ENCODE measurements at regions not wholly inside any gene's neighbourhood (a gene's known extent, or its start where the extent isn't known, plus 50 kb on each side); places are given as distances from the start of the nearest gene placed in this dataset.
"Not testable (repeated sequence)": the region's sequence is repeated elsewhere in the genome, so short reads cannot be mapped to it uniquely, and the experiment has no call there.

DNA sequence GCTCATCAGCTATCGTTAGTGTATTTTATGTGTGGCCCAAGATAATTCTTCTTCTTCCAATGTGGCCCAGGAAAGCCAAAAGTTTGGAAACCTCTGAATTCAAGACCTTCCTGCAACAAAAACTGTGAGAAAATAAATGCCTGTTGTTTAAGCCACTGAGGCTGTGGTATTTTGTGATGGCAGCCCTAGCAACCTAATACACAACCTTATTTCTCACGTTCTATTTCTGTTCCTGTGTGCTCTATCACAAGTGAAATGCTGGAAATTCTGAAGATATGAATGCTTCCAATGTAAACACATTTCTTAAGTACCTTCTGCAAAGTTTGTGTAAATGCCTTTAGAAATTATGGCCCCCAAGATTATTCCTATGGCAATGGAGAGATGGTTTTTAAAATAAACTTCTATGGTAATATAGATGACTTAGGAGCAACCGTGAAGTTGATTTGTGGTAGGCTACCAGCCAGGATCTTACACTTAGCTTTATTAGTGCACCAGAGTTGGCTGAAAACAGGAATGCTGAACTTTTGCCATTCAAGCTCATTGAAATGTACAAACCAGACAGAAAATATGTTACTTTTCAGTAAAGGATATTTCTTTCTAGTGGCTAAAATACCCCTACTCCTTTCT lies 148.0 kb downstream of the USP46 start:
- no peak for DNase-seq (ENCODE audit: low read depth in 2 of 2)

DNA sequence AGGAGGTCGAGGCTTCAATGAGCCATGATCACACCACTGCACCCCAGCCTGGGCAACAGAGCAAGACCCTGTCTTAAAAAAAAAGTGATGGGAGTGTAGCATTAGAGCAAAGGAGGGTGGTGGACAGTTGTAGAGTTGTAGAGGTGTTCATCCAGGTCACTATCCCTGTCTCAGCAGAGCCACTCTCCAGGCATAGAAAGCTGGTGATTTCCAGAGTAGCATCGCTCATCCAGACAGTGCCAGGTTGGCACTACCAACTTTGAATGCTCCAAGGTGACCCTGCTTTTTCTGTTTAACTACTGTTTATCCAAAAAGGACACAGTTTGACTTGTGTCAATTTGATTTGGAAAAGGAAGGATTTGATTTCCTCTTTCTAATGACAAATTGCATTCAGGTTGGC lies 147.3 kb downstream of the USP46 start:
- no peak for DNase-seq (ENCODE audit: low read depth in 2 of 2)

DNA sequence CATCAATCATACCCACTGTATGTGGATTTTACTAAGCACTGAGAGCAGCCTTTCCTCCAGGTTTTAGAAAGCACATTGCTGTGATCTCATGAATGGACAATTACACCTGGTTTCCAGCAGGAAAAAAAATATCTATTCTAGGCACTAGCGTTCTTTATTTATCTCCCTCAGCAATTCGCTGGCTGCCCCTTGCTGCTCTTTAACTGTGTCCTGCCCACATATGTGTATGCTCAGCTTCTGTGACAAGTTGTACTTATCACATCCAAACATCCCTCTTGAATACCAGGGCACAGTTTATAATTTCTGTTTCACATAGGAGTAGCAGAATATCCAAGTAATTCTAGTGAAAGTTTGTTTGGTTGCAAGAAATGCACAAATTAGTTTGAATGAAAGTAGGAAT lies 146.8 kb downstream of the USP46 start:
- DNase-seq (ENCODE audit: low read depth in 2 of 2), result no peak

DNA sequence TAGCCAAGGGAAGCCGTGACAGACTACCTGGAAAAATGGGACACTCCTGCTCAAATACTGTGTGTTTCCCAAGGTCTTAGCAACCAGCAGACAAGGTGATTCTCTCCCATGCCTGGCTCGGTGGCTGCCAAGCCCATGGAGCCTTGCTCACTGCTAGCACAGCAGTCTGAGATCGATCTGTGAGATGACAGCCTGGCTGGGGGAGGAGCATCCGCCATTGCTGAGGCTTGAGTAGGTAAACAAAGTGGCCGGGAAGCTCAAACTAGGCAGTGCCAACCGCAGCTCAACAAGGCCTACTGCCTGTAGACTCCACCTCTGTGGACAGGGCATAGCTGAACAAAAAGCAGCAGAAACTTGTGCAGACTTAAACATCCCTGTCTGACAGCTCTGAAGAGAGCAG lies 137.0 kb downstream of the USP46 start:
- not testable (repeated sequence) for DNase-seq (ENCODE audit: low read depth in 2 of 2)

DNA sequence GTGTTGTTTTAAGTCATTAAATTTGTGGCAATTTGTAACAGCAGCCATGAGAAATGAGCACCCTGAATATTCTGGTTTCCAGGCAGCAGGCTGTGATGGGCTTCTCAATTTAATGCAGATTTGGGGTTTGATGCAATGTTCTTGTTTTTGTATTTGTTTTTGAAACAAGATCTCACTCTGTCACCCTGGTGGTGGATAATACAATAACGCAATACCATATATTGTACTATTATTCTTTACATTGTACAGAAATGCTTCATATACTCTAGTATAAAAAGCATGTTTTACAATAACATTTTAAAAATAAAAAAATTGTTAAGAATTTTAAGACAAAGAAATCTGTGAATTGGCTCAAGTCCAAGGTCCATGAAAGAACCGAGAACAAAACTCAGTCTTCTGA lies 129.1 kb downstream of the USP46 start:
- no peak for DNase-seq (ENCODE audit: low read depth in 2 of 2)

DNA sequence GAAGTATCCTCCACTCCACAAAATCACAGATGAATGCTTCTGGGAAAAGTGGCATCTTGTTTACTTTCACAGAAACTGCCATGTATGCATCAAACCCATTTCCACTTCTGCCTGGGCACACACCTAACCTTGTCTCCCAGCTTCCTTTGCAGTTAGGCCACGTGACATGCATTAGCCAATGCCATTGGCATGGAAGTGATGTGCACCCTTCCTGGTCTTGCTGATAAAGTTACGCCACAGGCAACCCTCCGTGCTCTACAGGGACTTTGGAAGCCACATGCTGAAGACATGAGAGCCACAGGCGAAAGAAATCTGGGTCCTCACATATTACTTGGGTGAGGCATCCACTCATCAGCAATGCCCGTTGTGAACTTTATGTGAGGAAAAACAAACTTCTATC lies 123.3 kb downstream of the USP46 start:
- no peak for DNase-seq (ENCODE audit: low read depth in 2 of 2)
